GM12878 (cell line): ENCODE measurements at regions not wholly inside any gene's neighbourhood (a gene's known extent, or its start where the extent isn't known, plus 50 kb on each side); places are given as distances from the start of the nearest gene placed in this dataset.

ENCODE experiments used
- ATAC-seq: fragments of 200-7000 bp; cut with Tn5 transposase; 3 replicates; pipeline ENCODE4 v1.9.1; 2020; ENCODE audit warnings: mild to moderate bottlenecking, moderate library complexity
- BruUV-seq: library from RNA; stranded (reverse); fragments of 400-500 nt; replicated peaks from 2 replicates; lab custom pipeline; 2021; lab: Mats Ljungman, UMichigan
- CTCF ChIA-PET: fragments of 300-600 bp; sonication (Branson Sonifier 250); formaldehyde crosslinking; extraction: SDS; loops from one replicate; lab custom pipeline; 2021; ENCODE audit warnings: inconsistent platforms; lab: Yijun Ruan, JAX
- POLR2A ChIA-PET: fragments of 350-600 bp; formaldehyde crosslinking; extraction: SDS; loops from one replicate; lab custom pipeline; 2021; ENCODE audit warnings: inconsistent platforms; lab: Charles Lee
- RAD21 ChIA-PET: fragments of 300-600 bp; sonication (Branson Sonifier 250); formaldehyde crosslinking; loops from one replicate; lab custom pipeline; 2023; ENCODE audit warnings: antibody characterized with exemption; ENCODE audit not compliant: unreplicated experiment; lab: Charles Lee
- SMC1A ChIA-PET: fragments of 300-600 bp; sonication (Branson Sonifier 250); formaldehyde crosslinking; loops from one replicate; lab custom pipeline; 2023; ENCODE audit not compliant: unreplicated experiment, uncharacterized antibody; lab: Charles Lee
- DNase-seq: peaks from one replicate; pipeline ENCODE4 v3.0.0-alpha.2; 2011; ENCODE audit warnings: low read depth, low spot score
- FAIRE-seq: peaks from 3 replicates; lab custom pipeline; 2011; peaks lifted over from hg19 to GRCh38; lab: Jason Lieb, UNC
- H2AFZ ChIP-seq: 2 replicates; pipeline ENCODE4 v1.6.0; 2011; ENCODE audit warnings: low read depth, low read length, control low read depth; ENCODE audit not compliant: control insufficient read depth
- H3K27ac ChIP-seq: 2 replicates; pipeline ENCODE4 v1.5.1; 2011; ENCODE audit warnings: control low read depth; ENCODE audit not compliant: control insufficient read depth, insufficient read depth
- H3K27me3 ChIP-seq, 2 experiments: replicated peaks in 1 of 2; 2 replicates each; pipeline versions ENCODE4 v1.6.0 to v1.6.1; 2011; ENCODE audit warnings: low read length in 1 of 2; ENCODE audit not compliant: control insufficient read depth in 2 of 2, insufficient read depth in 2 of 2
- H3K36me3 ChIP-seq, 2 experiments: 2 replicates each; pipeline ENCODE4 v1.5.1; 2011; ENCODE audit warnings: low read length in 1 of 2; ENCODE audit not compliant: control insufficient read depth in 2 of 2, insufficient read depth in 2 of 2
- H3K4me1 ChIP-seq: 2 replicates; pipeline ENCODE4 v1.6.1; 2011; ENCODE audit warnings: mild to moderate bottlenecking, low read length, moderate library complexity, mixed read lengths; ENCODE audit not compliant: control insufficient read depth, insufficient read depth
- H3K4me2 ChIP-seq: 2 replicates; pipeline ENCODE4 v1.6.0; 2011; ENCODE audit warnings: control low read depth; ENCODE audit not compliant: control insufficient read depth, insufficient read depth
- H3K4me3 ChIP-seq: fragments of 200-600 bp; sonication (generic); 2 replicates; pipeline ENCODE4 v1.5.1; 2016
- H3K79me2 ChIP-seq: 2 replicates; pipeline ENCODE4 v1.6.0; 2011; ENCODE audit warnings: low read length; ENCODE audit not compliant: control insufficient read depth, insufficient read depth
- H3K9ac ChIP-seq: 2 replicates; pipeline ENCODE4 v1.8.0; 2011; ENCODE audit warnings: low read length, control low read depth, mixed read lengths; ENCODE audit not compliant: control insufficient read depth, insufficient read depth
- H3K9me3 ChIP-seq: replicated peaks from 3 replicates; pipeline ENCODE4 v1.5.1; 2011; ENCODE audit warnings: mild to moderate bottlenecking, low read length; ENCODE audit not compliant: control insufficient read depth, insufficient read depth
- H4K20me1 ChIP-seq: 2 replicates; pipeline ENCODE4 v1.6.0; 2011; ENCODE audit not compliant: control insufficient read depth, insufficient read depth
- BCL3 ChIP-seq: IDR thresholded peaks from 2 replicates; pipeline ENCODE4 v1.6.1; 2011; ENCODE audit warnings: borderline replicate concordance, low read depth, mild to moderate bottlenecking, moderate library complexity, low read length; ENCODE audit not compliant: insufficient read depth, poor library complexity, severe bottlenecking
- CEBPB ChIP-seq, 2 experiments: fragments of 150-350 bp in 1 of 2; IDR thresholded peaks; 2 replicates each; pipeline ENCODE4 v1.6.1; 2012 to 2014; ENCODE audit warnings: low read depth in 2 of 2, low read length in 2 of 2, borderline replicate concordance in 1 of 2, inconsistent platforms in 1 of 2
- POU2F2 ChIP-seq: IDR thresholded peaks from 3 replicates; pipeline ENCODE4 v1.6.1; 2011; ENCODE audit warnings: low read depth, mild to moderate bottlenecking, low read length, borderline replicate concordance
- ZNF274 ChIP-seq: IDR thresholded peaks from one replicate; pipeline ENCODE4 v1.8.0; 2011; ENCODE audit not compliant: insufficient read length, insufficient read depth
- WGBS: methylation state at CpG from one replicate; pipeline ENCODE4 v1.1.6; 2016; ENCODE audit warnings: low lambda C conversion rate; ENCODE audit not compliant: insufficient replicate concordance, insufficient coverage; ENCODE audit errors: missing lambda C conversion rate; 5-methylcytosine and 5-hydroxymethylcytosine counted together
- in situ Hi-C: fragments of 300-500 bp; cut with MboI; formaldehyde crosslinking; loops from 9 replicates; pipeline ENCODE4 v1.14.3; 2018; ENCODE audit warnings: mixed read lengths
- intact Hi-C: fragments of 100-400 bp; cut with micrococcal nuclease; formaldehyde crosslinking; loops from one replicate; pipeline ENCODE4 v1.14.2; 2022; ENCODE audit not compliant: unreplicated experiment

DNA sequence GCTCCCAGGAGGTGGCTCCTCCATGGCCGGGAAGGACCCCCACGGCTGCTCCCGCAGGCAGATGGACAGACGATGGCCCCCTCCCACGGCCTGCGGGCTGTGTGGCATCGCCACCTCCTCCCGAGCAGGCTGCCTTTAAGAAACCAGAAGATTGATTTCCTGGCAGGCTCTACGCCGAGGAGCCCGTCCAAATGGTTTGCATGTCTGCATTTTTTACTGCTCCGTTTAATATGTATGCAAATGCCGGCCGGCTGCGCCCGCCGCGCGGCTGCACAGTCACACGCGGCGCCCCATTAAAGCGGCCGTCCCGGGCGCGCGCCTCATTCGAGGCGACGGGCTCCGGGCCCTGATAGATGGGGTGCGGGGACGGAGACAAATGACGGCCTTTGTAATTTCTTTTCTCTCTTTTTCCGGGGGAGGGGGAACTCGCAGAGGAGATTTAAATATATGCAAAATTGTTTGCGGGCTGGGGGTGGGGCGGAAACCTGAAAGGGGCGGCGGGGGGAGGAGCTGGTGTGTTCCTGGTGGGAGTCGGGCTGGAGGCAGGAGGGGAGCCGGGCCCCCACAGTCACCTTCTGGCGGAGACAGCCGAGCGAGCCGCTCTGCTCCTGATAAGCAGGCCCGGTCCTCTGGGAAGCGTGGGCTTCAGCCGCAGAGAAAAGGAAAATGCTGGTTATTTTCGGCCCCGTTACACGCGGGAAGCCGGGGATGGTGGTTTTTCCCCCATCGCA, 158.7 kb upstream of the IER5L start:
- no peak overlapping the region for H3K27ac ChIP-seq
- H2AFZ ChIP-seq, result no peak overlapping the region
- intact Hi-C loops, result no loop called here
- H3K4me1 ChIP-seq, result peaks cover 7% of the 10 kb centered on the region; the same call in 1 of the 2 replicates
- no peak overlapping the region for H3K9ac ChIP-seq
- in situ Hi-C loops, result no loop called here
- SMC1A ChIA-PET, result no interaction called here
- FAIRE-seq (no peak), ATAC-seq (peak; percentile 61), DNase-seq (no peak)
- BruUV-seq, result no TSS peak
- no peaks in the 10 kb centered on the region for H4K20me1 ChIP-seq
- TF ChIP-seq CEBPB (IDR thresholded peaks at IDR 0.05; ENCODE audit: borderline replicate concordance in 1 of 2, low read depth in 2 of 2, low read length in 2 of 2), result no peak
- no peak for TF ChIP-seq BCL3
- no peak for TF ChIP-seq ZNF274
- TF ChIP-seq POU2F2, result peak; percentile 72; the same call in 2 of the 3 replicates
- peak overlapping the region; percentile 59; the same call in 1 of the 2 replicates for H3K4me2 ChIP-seq
- H3K79me2 ChIP-seq, result no peaks in the 10 kb centered on the region
- POLR2A ChIA-PET, result no interaction called here
- H3K27me3 ChIP-seq, result peaks cover 5 to 7% of the 10 kb centered on the region in 2 experiments; a peak in 3 of 4 replicates
- H3K4me3 ChIP-seq, result peak overlapping the region; percentile 36; the same call in 1 of the 2 replicates
- RAD21 ChIA-PET, result no interaction called here
- H3K36me3 ChIP-seq, result no peaks in the 10 kb centered on the region
- under 1% methylated on average over 27 of the region's 56 CpGs for WGBS
- no peaks in the 10 kb centered on the region for H3K9me3 ChIP-seq
- CTCF ChIA-PET, result no interaction called here
